HG03045 (cell line): ENCODE measurements at regions not wholly inside any gene's neighbourhood (a gene's known extent, or its start where the extent isn't known, plus 50 kb on each side); places are given as distances from the start of the nearest gene placed in this dataset.

Experiments used
- ATAC-seq: cut with Tn5 transposase; IDR thresholded peaks from one replicate; pipeline ENCODE4 v1.9.1; 2021; ENCODE audit warnings: mild to moderate bottlenecking, moderate library complexity; ENCODE audit not compliant: unreplicated experiment

GRCh38 chr2:12050396-12050795, 304.0 kb downstream of the LPIN1 start:
- no peak for ATAC-seq

- no peak for ATAC-seq
Observed at GRCh38 chr2:12051831-12052230, 305.4 kb downstream of the LPIN1 start.

- ATAC-seq: no peak
Observed at GRCh38 chr2:12052796-12053195, 306.4 kb downstream of the LPIN1 start.

GRCh38 chr2:12054956-12055618, 308.7 kb downstream of the LPIN1 start:
- no peak for ATAC-seq

DNA sequence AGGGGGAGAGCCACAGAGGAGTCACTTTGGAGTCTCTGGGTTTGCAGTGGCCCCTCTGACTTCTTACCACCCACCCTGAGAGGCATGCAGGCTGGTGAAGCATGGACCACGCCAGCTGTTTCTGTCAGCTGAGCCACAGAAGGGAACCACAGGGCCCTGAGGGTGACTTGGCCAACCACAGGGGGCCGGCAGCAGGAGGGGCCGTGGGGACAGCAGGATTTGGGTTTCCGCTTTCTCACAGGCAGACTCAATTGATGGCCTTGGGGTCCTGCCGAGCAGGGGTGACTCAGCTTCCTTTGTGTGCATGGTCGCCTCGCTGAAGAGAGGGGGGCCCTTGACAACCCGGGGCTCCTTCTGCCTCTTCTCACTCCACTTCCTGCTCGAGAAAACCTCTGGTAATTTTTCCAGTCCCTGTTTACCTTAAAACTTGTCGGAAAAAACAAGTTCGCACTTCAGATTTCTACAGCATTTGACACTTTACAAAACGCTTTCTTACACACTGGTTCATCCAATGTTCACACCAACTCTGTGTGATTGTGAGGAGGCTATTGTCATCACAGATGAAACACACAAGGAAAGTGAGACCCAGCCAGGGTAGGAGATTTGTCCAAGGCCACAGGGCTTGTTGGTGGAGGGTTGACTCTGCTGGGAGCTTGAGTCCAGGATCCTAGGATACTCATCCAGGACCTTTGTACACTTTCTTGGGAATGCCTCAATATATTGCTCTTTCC, 311.2 kb downstream of the LPIN1 start:
- ATAC-seq: peak; percentile 65

DNA sequence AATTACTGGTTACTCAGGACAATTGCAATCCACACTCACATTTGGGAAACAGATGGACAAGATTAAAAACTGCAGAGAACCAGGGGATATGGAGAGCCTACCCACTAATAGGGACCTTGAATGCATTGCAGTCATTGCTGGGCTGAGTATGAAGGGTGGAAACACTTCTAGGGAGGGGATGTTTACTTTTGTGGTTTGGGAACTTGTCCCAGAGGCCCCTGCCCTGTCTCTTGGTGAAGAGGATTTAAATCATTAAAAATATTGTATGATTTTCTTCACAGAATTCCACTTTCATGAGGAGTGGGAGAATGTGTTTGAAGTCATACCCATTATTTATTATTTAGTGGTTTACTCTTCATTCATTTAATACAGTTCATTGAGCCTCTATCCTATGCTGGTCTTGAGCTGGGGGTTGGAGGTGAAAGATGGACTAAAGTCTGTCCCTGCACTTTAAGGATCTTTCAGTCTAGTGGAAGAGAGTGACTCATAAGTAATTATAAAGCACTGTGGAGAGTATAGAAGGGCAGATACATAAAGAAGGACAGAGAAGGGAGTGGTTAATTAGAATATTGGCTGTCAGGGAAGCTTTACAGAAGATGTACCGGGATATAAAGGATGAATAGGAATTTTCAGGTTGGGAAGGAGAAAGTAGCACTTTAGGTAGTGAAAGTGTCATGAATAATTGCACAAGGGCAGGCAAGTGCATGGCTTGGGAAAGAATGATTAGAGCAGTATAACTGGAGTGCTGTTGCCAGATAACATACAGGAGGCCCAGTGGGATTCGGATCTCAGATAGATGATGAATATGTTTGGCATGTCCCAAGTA, 313.4 kb downstream of the LPIN1 start:
- ATAC-seq: no peak

- no peak for ATAC-seq
Observed at GRCh38 chr2:12060886-12061285, 314.5 kb downstream of the LPIN1 start.

DNA sequence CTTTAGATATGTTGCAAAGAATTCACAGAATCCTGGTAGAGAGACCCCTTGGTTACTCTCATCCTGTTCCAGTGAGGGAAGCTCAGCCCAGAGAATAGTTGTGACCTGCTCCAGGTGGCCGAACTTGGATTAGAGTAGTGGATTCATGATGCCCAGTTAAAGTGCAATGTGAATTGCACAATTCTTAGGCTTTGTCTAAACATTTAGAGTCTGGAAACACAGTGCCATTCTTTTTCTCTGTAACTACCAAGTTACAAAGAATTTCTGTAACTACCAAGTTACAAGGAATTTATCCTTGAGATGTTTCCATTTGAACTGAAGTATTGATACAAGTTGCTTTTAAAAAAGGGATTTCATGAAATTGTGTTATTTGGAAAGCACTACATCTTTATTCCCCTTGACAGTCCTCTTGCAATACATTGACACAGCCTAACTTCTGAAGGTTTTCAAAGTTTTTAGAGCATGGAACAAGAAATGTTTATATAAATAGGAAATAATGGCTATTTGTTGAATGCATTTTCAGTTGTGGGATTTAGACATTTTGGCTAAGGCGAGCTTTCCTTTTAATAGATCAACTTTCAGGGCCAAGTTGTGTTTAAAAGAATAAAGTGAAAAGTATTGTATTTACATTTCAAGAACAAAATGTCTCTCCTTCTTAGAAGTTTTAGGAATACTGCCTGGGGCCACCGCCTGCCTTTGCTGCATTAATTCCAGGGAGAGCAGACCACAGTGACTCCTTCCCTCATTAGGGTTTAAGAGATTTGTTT, 315.0 kb downstream of the LPIN1 start:
- ATAC-seq: no peak

DNA sequence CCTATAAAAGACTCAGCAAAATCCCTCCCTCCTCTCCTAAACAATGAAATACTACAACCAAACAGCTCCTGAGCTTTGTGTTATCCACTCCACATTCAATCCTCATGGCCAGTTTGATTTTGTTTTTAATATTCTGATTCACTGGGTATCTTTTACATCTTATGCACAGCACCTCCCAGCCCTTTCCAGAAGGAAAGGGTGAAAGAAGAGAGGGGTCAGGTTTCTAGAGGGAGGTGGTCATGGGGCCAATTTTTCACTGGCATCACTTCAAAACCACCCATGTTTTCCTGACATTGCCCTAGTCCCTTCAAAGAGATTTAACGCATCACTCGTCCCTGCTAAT, 315.6 kb downstream of the LPIN1 start:
- no peak for ATAC-seq

GRCh38 chr2:12063210-12063609, 316.8 kb downstream of the LPIN1 start:
- no peak for ATAC-seq

GRCh38 chr2:12064153-12064552, 317.7 kb downstream of the LPIN1 start:
- no peak for ATAC-seq

DNA sequence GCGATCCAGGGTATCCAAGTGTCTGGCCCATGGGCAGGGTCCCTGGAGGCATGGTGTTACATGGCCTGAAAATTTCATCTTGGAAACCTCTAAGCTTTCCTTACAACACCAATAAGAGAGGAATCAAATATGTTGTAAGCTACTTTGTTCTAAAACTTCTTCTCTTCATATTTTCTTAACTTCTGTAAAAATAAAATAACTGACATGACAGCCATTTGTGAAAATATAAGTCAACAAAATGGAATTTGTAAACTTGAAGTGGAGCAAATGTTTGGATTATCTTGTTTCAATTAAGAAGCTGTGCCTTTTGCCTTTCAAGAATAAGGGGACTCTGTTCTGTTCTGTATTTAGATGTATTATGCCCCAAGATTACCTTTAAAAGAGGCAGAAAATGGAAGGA, 319.7 kb downstream of the LPIN1 start:
- no peak for ATAC-seq

DNA sequence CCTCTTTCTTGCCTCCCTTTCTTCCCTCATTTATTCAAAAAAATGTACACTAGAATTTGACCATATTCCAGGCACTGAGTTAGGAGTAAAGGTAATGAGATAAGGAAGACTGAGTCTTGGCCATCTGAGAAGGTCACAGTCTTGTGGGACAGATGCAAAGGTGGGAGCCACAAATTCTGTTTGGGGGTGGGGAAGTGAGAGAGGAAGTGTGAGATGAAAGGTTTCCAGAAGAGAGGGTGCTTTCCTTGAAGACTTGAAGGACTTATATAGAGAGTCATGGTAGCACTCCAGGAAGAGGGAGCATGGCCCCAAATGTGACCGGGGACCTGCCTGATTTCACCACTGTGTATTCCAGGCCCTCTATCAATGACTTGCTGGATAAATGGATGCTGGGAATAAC, 320.6 kb downstream of the LPIN1 start:
- ATAC-seq: no peak

GRCh38 chr2:12068796-12069538, 322.5 kb downstream of the LPIN1 start:
- no peak for ATAC-seq

- ATAC-seq: no peak
Observed at GRCh38 chr2:12070153-12070552, 323.7 kb downstream of the LPIN1 start.

DNA sequence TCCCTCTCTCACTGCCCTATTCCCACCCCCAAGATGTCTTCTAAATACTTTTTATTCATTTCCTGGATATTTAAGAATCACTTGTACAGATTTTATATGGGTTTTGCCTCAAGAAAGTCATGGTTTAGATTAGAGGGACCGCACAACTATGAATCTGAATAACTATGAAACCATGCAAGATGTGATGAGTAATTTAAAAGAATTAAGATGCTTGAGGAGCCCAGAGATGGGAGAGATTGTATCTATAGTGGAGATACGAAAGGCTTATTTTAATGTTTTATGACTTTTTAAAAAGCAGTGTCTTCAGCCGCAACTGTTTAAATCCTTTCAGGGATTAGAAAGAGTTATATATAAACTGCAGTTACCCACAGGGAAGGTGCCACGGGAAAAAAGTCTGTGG, 324.1 kb downstream of the LPIN1 start:
- ATAC-seq: no peak

GRCh38 chr2:12071318-12071717, 324.9 kb downstream of the LPIN1 start:
- ATAC-seq: peak; percentile 54

DNA sequence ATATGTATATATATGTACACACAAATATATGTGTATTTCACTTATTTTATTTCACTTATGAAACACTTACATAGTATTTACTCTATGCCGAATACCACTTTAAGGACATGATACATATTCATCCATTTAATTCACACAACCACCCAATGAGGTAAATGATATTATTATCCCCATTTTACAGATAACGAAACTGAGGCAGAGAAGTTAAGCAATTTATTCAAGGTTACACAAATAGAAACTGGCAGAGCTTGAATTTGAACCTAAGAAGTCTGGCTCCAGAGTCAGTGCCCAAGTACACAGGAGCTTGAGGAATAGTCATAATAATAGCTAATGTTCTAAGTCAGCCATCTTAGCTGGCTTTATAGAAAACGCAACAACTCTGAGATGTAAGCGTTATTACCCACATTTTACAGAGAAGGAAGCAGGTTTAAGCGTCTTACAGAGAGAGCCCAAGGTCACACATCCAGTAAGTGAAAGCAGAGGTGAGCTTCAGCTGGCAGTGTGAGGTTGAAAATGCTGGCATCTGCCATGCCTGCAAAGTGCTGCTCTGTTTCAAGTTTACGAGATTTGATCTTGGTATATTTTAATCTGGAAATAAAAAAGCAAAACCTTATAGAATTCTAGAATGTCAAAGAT, 326.9 kb downstream of the LPIN1 start:
- no peak for ATAC-seq

DNA sequence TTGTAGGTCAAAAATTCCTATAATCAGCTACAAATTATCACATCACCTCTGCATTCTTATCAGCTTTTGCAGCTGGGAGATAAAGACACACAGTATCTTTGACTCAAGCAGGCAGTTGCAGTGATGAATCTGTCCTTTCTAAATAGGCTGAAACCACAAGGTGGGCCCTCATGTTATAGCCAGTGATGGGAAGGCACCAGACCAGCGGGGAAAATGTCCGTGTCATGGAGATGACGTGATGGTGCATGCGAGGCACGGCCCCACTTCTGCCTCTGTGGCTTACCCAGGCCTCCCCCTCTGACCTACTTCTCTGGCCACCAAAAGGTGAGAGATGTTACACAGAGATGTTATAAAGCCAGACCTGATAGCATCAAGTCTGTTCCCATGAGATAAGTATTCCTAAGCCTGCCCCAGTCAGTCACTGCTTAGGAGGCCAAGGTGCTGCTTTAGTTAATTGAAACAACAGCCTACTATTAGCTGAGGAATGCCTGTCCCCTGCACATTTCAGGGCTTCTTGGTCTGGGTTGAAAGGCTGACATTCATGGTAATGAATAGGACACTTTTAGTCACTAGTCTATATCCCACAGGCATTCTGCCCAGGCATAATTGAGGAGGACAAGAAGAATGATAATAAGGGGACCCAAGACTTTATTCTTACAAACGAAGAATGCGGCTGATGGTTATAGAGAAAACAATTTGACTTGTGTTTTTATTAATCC, 327.9 kb downstream of the LPIN1 start:
- peak; percentile 40 for ATAC-seq
